H1 (cell line): ENCODE measurements at regions not wholly inside any gene's neighbourhood (a gene's known extent, or its start where the extent isn't known, plus 50 kb on each side); places are given as distances from the start of the nearest gene placed in this dataset.

Experiments
- CTCF ChIA-PET: fragments of 300-600 bp; sonication (Branson Sonifier 250); formaldehyde crosslinking; loops from one replicate; lab custom pipeline; 2021; ENCODE audit not compliant: partially characterized antibody; lab: Charles Lee
- POLR2A ChIA-PET: fragments of 300-600 bp; sonication (Branson Sonifier 250); formaldehyde crosslinking; loops from one replicate; lab custom pipeline; 2021; ENCODE audit warnings: inconsistent platforms; ENCODE audit not compliant: partially characterized antibody; lab: Charles Lee
- DNase-seq, 2 experiments: peaks; one replicate each; pipeline versions ENCODE4 v3.0.0 to v3.0.0-alpha.2; 2010 to 2022; ENCODE audit warnings: low spot score in 2 of 2, low read depth in 1 of 2, mixed read lengths in 1 of 2
- FAIRE-seq: peaks from 2 replicates; lab custom pipeline; 2011; peaks lifted over from hg19 to GRCh38; lab: Jason Lieb, UNC
- H2AFZ ChIP-seq: 2 replicates; pipeline ENCODE4 v1.8.1; 2012; ENCODE audit warnings: low read length, inconsistent platforms
- H2AK5ac ChIP-seq: 2 replicates; pipeline ENCODE4 v1.6.1; 2013; ENCODE audit warnings: low read depth, low read length
- H2BK120ac ChIP-seq: replicated peaks from 2 replicates; pipeline ENCODE3; 2013; ENCODE audit warnings: low read depth, low read length, inconsistent platforms
- H2BK12ac ChIP-seq: 2 replicates; pipeline ENCODE4 v1.6.1; 2013; ENCODE audit warnings: low read depth, low read length
- H2BK15ac ChIP-seq: 2 replicates; pipeline ENCODE4 v1.6.1; 2013; ENCODE audit warnings: low read length
- H2BK20ac ChIP-seq: 2 replicates; pipeline ENCODE4 v1.6.1; 2013; ENCODE audit warnings: low read length
- H2BK5ac ChIP-seq: 2 replicates; pipeline ENCODE4 v1.6.1; 2013; ENCODE audit warnings: low read depth, low read length
- H3K14ac ChIP-seq: 2 replicates; pipeline ENCODE4 v1.6.1; 2013; ENCODE audit warnings: inconsistent platforms; ENCODE audit not compliant: insufficient read length
- H3K18ac ChIP-seq: 2 replicates; pipeline ENCODE4 v1.6.1; 2013; ENCODE audit warnings: low read length; ENCODE audit errors: extremely low read depth
- H3K23ac ChIP-seq: 2 replicates; pipeline ENCODE4 v1.6.1; 2013; ENCODE audit warnings: inconsistent platforms; ENCODE audit not compliant: insufficient read length
- H3K23me2 ChIP-seq: 2 replicates; pipeline ENCODE4 v1.6.1; 2013; ENCODE audit warnings: low read depth, low read length
- H3K27ac ChIP-seq: 2 replicates; pipeline ENCODE4 v1.6.1; 2011; ENCODE audit warnings: low read depth, low read length, inconsistent platforms
- H3K27me3 ChIP-seq, 4 experiments: replicated peaks in 1 of 4; 1 replicate in 1 of 4; 2 replicates in 3 of 4; pipeline versions ENCODE4 v1.6.1 to v1.8.1; 2011 to 2013; ENCODE audit warnings: low read length in 3 of 4, mild to moderate bottlenecking in 3 of 4, inconsistent platforms in 2 of 4, mixed read lengths in 2 of 4, moderate library complexity in 1 of 4; ENCODE audit not compliant: control insufficient read depth in 3 of 4, insufficient read depth in 3 of 4; ENCODE audit errors: extremely low read depth in 1 of 4
- H3K36me3 ChIP-seq, 4 experiments: 2 replicates each; pipeline versions ENCODE4 v1.6.1 to v1.8.1; 2011 to 2013; ENCODE audit warnings: mild to moderate bottlenecking in 4 of 4, low read length in 3 of 4, moderate library complexity in 2 of 4, control low read depth in 1 of 4, inconsistent platforms in 1 of 4; ENCODE audit not compliant: insufficient read depth in 4 of 4, control insufficient read depth in 2 of 4
- H3K4ac ChIP-seq: replicated peaks from 2 replicates; pipeline ENCODE3; 2013; ENCODE audit warnings: low read length, low read depth, mixed read lengths, inconsistent platforms; ENCODE audit not compliant: insufficient read length
- H3K4me1 ChIP-seq, 4 experiments: replicated peaks in 1 of 4; 1 replicate in 1 of 4; 2 replicates in 3 of 4; pipeline versions ENCODE4 v1.6.1 to v1.8.1; 2011 to 2013; ENCODE audit warnings: low read length in 3 of 4, inconsistent platforms in 2 of 4, mixed read lengths in 1 of 4; ENCODE audit not compliant: insufficient read depth in 4 of 4, control insufficient read depth in 3 of 4
- H3K4me2 ChIP-seq, 2 experiments: 2 replicates each; pipeline versions ENCODE4 v1.6.1 to v1.8.1; 2011 to 2013; ENCODE audit warnings: low read depth in 2 of 2, low read length in 2 of 2, control low read depth in 1 of 2, inconsistent platforms in 1 of 2, mild to moderate bottlenecking in 1 of 2; ENCODE audit not compliant: insufficient read depth in 1 of 2
- H3K4me3 ChIP-seq, 4 experiments: fragments of 200-600, 300-600 bp in 1 of 4; sonication (generic), shearing (Covaris generic), sonication (Bioruptor Twin) in 1 of 4; 2 replicates each; pipeline versions ENCODE4 v1.5.1 to v1.8.1; 2011 to 2016; ENCODE audit warnings: low read length in 4 of 4, low read depth in 3 of 4, control low read depth in 2 of 4, inconsistent platforms in 2 of 4, mild to moderate bottlenecking in 2 of 4, mixed read lengths in 1 of 4, moderate library complexity in 1 of 4; ENCODE audit not compliant: insufficient read depth in 2 of 4; ENCODE audit errors: extremely low read depth in 1 of 4
- H3K56ac ChIP-seq: replicated peaks from 2 replicates; pipeline ENCODE3; 2013; ENCODE audit warnings: low read depth, mild to moderate bottlenecking, mixed read lengths, low read length, inconsistent platforms; ENCODE audit not compliant: insufficient read length
- H3K79me1 ChIP-seq: 2 replicates; pipeline ENCODE4 v1.6.1; 2013; ENCODE audit warnings: low read depth, low read length, control low read depth
- H3K79me2 ChIP-seq, 2 experiments: 2 replicates each; pipeline versions ENCODE4 v1.6.1 to v1.8.1; 2012 to 2013; ENCODE audit warnings: low read length in 2 of 2, mild to moderate bottlenecking in 2 of 2, inconsistent platforms in 1 of 2; ENCODE audit not compliant: insufficient read depth in 2 of 2, control insufficient read depth in 1 of 2
- H3K9ac ChIP-seq, 4 experiments: replicated peaks in 1 of 4; 1 replicate in 1 of 4; 2 replicates in 3 of 4; pipeline versions ENCODE4 v1.6.1 to v1.8.1; 2011 to 2013; ENCODE audit warnings: low read depth in 3 of 4, low read length in 3 of 4, control low read depth in 2 of 4, mild to moderate bottlenecking in 2 of 4, moderate library complexity in 2 of 4, inconsistent platforms in 1 of 4; ENCODE audit errors: extremely low read depth in 1 of 4
- H3K9me3 ChIP-seq, 2 experiments: 2 replicates each; pipeline versions ENCODE4 v1.6.1 to v1.8.1; 2012 to 2013; ENCODE audit warnings: mild to moderate bottlenecking in 2 of 2, moderate library complexity in 2 of 2, control low read depth in 1 of 2, inconsistent platforms in 1 of 2, low read depth in 1 of 2, low read length in 1 of 2, mixed read lengths in 1 of 2; ENCODE audit not compliant: insufficient read depth in 2 of 2
- H4K20me1 ChIP-seq, 2 experiments: replicated peaks in 1 of 2; 2 replicates each; pipeline versions ENCODE3 to v1.8.1; 2011 to 2013; ENCODE audit warnings: inconsistent platforms in 2 of 2, low read length in 2 of 2, mild to moderate bottlenecking in 1 of 2; ENCODE audit not compliant: insufficient read depth in 2 of 2, control insufficient read depth in 1 of 2
- H4K5ac ChIP-seq: 2 replicates; pipeline ENCODE4 v1.6.1; 2013; ENCODE audit warnings: low read length, low read depth, mixed read lengths, inconsistent platforms; ENCODE audit not compliant: insufficient read length
- H4K8ac ChIP-seq: 2 replicates; pipeline ENCODE4 v1.8.0; 2013; ENCODE audit warnings: mild to moderate bottlenecking, moderate library complexity, low read length, inconsistent platforms; ENCODE audit not compliant: insufficient read depth; ENCODE audit errors: extremely low read depth
- H4K91ac ChIP-seq: replicated peaks from 2 replicates; pipeline ENCODE3; 2013; ENCODE audit warnings: low read length, mixed read lengths, inconsistent platforms; ENCODE audit not compliant: insufficient read length
- CBX5 ChIP-seq: fragments of 300-800, 300-1000 bp; sonication (generic); IDR thresholded peaks from 2 replicates; pipeline ENCODE4 v1.7.1; 2016; ENCODE audit warnings: antibody characterized with exemption, low read length, low read depth
- HDAC6 ChIP-seq: IDR thresholded peaks from one replicate; pipeline ENCODE4 v1.7.1; 2012; ENCODE audit warnings: low read depth, mild to moderate bottlenecking, inconsistent platforms, low read length, moderate library complexity
- KDM4A ChIP-seq: IDR thresholded peaks from one replicate; pipeline ENCODE4 v1.7.1; 2012; ENCODE audit warnings: low read depth, mild to moderate bottlenecking, moderate library complexity, low read length, inconsistent platforms; ENCODE audit not compliant: severe bottlenecking
- KDM5A ChIP-seq: fragments of 200-600 bp; IDR thresholded peaks from 2 replicates; pipeline ENCODE4 v1.7.1; 2012; ENCODE audit warnings: mild to moderate bottlenecking, low read length, inconsistent platforms, mixed read lengths
- RBBP5 ChIP-seq: IDR thresholded peaks from 2 replicates; pipeline ENCODE4 v1.7.1; 2012; ENCODE audit warnings: low read depth, mild to moderate bottlenecking, inconsistent platforms, low read length, moderate library complexity, borderline replicate concordance
- RXRA ChIP-seq: IDR thresholded peaks from 2 replicates; pipeline ENCODE4 v1.6.1; 2011; ENCODE audit warnings: low read depth, mild to moderate bottlenecking, low read length, moderate library complexity; ENCODE audit not compliant: insufficient read depth
- TBP ChIP-seq: IDR thresholded peaks from 2 replicates; pipeline ENCODE4 v1.6.1; 2011; ENCODE audit warnings: low read depth, low read length, improper control_type of control experiment
- WGBS, 2 experiments: shearing (Covaris generic) in 1 of 2; methylation state at CpG; one replicate each; pipeline versions ENCODE4 v1.1.6 to v1.1.7; 2013 to 2015; ENCODE audit warnings: low lambda C conversion rate in 2 of 2, mixed read lengths in 2 of 2, inconsistent platforms in 1 of 2, low coverage in 1 of 2, missing lambda C conversion rate in 1 of 2; ENCODE audit not compliant: insufficient replicate concordance in 2 of 2, insufficient coverage in 1 of 2, insufficient read length in 1 of 2; ENCODE audit errors: extremely low coverage in 1 of 2, missing lambda C conversion rate in 1 of 2; 5-methylcytosine and 5-hydroxymethylcytosine counted together

DNA sequence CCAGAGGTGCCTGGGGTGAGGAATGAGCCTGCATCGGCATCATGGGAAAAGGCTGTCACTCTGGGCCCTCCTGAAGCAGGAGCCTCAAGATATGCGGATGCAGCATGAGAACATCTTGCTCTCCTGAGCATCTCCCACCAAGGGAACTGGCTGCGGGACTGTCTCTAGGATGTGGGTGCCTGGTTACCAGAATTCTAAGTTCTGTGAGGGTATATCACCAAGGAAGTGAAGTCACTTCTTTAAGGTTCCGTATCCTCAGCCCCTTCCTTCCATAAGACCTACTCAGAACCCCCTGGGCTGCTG lies 86.9 kb downstream of the GGTLC2 start:
- H2BK120ac ChIP-seq, result no peak overlapping the region
- FAIRE-seq (no peak), DNase-seq (no peak)
- no peak overlapping the region for H3K14ac ChIP-seq
- peaks cover 14 to 41% of the 10 kb centered on the region in 2 experiments; a peak in 3 of 4 replicates for H3K9me3 ChIP-seq
- H3K27ac ChIP-seq, result no peak overlapping the region
- peaks cover 3 to 28% (median 22%) of the 10 kb centered on the region in 4 experiments; a peak in 6 of 7 replicates for H3K27me3 ChIP-seq
- no peak overlapping the region for H3K4ac ChIP-seq
- H3K56ac ChIP-seq, result no peak overlapping the region
- no peaks in the 10 kb centered on the region for H3K23me2 ChIP-seq
- H2BK15ac ChIP-seq, result no peak overlapping the region
- H2BK5ac ChIP-seq, result no peak overlapping the region
- no peak overlapping the region for H2AFZ ChIP-seq
- no peaks in the 10 kb centered on the region for H4K20me1 ChIP-seq
- no peak overlapping the region for H3K23ac ChIP-seq
- H2BK12ac ChIP-seq, result no peak overlapping the region
- no peaks in the 10 kb centered on the region for H3K36me3 ChIP-seq
- no peaks in the 10 kb centered on the region for H3K79me1 ChIP-seq
- no peak for TF ChIP-seq TBP
- no peak for TF ChIP-seq CBX5
- no peak for TF ChIP-seq RXRA
- TF ChIP-seq RBBP5, result no peak
- TF ChIP-seq KDM5A, result no peak
- TF ChIP-seq KDM4A, result no peak
- TF ChIP-seq HDAC6, result no peak
- no peak overlapping the region for H4K91ac ChIP-seq
- 77% methylated on average over 4 of the region's 4 CpGs; no CpG with 5 or more reads in 1 of the 2 experiments for WGBS, 2 experiments
- H2AK5ac ChIP-seq, result no peak overlapping the region
- H4K8ac ChIP-seq, result peak overlapping the region; percentile 51; the same call in 1 of the 2 replicates
- no peak overlapping the region for H2BK20ac ChIP-seq
- H3K18ac ChIP-seq, result no peak overlapping the region
- no peak overlapping the region for H3K4me2 ChIP-seq
- H3K9ac ChIP-seq, result no peak overlapping the region
- H3K4me3 ChIP-seq, result no peak overlapping the region
- H4K5ac ChIP-seq, result no peak overlapping the region
- POLR2A ChIA-PET, result no interaction called here
- CTCF ChIA-PET, result no interaction called here
- H3K4me1 ChIP-seq, result no peaks in the 10 kb centered on the region
- no peaks in the 10 kb centered on the region for H3K79me2 ChIP-seq
